HG02884 (cell line): ENCODE measurements at regions not wholly inside any gene's neighbourhood (a gene's known extent, or its start where the extent isn't known, plus 50 kb on each side); places are given as distances from the start of the nearest gene placed in this dataset.
"Not testable (repeated sequence)": the region's sequence is repeated elsewhere in the genome, so short reads cannot be mapped to it uniquely, and the experiment has no call there.

ENCODE experiments used
- ATAC-seq: cut with Tn5 transposase; IDR thresholded peaks from one replicate; pipeline ENCODE4 v1.9.1; 2021; ENCODE audit warnings: mild to moderate bottlenecking, moderate library complexity; ENCODE audit not compliant: unreplicated experiment

DNA sequence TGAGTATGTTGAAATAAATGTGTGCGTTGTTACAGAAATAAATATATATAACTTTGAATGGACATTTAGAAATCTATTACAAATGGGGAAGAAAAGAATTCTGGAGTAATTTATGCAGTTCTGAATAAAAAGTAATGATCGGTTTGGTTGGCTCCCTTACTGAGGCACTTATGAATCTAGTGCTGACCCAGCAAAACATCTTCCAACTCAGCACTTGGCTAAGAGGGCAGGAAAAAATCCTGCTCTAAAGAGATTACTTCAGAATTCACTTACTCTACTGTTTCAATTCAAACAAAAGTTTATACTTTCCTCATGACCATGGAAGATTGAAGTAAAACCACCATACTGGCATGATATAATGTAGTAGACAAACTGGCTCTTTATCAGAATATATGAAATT, 123.9 kb upstream of the RXFP1 start:
- no peak for ATAC-seq

DNA sequence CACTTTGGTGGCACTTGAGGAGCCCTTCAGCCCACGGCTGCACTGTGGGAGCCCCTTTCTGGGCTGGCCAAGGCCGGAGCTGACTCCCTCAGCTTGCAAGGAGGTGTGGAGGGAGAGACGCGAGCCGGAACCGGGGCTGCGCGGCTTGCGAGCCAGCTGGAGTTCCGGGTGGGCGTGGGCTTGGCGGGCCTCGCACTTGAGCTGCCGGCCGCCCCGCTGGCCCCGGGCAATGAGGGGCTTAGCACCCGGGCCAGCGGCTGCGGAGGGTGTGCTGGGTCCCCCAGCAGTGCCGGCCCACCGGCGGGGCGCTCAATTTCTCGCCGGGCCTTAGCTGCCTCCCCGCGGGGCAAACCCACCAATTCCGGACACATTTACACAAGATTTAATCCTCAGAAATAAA, 113.7 kb upstream of the RXFP1 start:
- ATAC-seq, result not testable (repeated sequence)

- no peak for ATAC-seq
Observed at GRCh38 chr4:158410272-158410671, 111.4 kb upstream of the RXFP1 start.

GRCh38 chr4:158411269-158411668, 110.4 kb upstream of the RXFP1 start:
- ATAC-seq, result no peak

GRCh38 chr4:158418679-158419078, 103.0 kb upstream of the RXFP1 start:
- ATAC-seq, result not testable (repeated sequence)

- ATAC-seq, result no peak
Observed at GRCh38 chr4:158420782-158421181, 100.9 kb upstream of the RXFP1 start.

DNA sequence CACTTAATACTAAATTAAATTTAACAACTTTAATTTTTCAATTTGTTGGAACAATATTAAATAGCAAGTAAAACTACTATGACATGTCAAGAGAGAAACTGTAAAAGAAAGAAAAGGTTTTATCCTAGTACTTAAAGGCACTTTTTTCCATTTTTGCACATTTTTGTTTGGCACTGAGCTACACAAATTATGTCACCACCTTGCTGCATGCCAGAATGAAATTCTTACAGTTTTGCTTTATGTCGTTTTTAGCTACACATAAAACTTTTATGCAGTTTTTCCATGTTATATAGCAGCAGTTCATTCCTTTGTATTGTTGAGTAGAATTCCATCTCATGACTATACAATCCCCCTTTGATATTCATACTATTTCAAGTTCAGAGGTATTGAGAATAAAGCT, 99.1 kb upstream of the RXFP1 start:
- no peak for ATAC-seq

DNA sequence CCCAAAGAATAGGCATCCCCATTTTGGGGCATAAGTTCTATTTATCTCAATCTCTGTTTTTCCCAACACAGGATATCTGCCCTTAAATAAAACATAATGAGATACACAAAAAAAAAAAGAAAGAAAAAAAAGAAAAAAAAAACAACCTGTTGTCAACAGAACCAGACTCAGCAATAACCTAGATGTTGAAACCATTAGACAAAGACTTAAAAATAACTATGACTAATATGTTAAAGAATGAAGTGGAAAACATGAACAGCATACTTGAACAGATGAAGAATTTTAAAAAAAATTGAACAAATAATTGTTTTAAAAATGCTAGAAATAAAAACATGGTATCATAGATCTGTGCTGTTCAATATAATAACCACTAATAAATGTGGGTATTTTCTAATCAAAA, 93.4 kb upstream of the RXFP1 start:
- ATAC-seq, result no peak

- ATAC-seq, result no peak
Observed at GRCh38 chr4:158442736-158443135, 78.9 kb upstream of the RXFP1 start.

- ATAC-seq, result no peak
Observed at GRCh38 chr4:158443731-158444130, 78.0 kb upstream of the RXFP1 start.

DNA sequence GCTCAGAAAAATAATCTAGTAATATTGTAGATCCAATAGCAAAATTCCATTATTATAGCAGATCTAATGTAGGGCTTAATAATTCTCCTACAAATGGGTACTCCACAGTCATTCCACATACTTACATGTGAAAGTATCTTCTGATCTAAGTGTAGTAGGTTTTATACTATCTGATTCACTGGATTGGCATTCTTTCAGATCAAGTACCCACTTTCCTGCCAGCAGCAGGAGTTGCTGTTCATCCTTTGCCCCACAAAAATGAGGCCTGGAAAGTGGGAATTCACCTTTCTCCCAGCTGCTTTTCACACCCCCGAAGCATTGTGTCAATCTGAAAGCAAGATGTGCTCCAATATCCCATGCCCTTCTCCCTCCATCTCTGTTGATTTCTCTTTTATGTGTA, 77.1 kb upstream of the RXFP1 start:
- ATAC-seq, result no peak

GRCh38 chr4:158446106-158446505, 75.6 kb upstream of the RXFP1 start:
- ATAC-seq, result no peak

GRCh38 chr4:158450741-158451140, 70.9 kb upstream of the RXFP1 start:
- ATAC-seq, result no peak

DNA sequence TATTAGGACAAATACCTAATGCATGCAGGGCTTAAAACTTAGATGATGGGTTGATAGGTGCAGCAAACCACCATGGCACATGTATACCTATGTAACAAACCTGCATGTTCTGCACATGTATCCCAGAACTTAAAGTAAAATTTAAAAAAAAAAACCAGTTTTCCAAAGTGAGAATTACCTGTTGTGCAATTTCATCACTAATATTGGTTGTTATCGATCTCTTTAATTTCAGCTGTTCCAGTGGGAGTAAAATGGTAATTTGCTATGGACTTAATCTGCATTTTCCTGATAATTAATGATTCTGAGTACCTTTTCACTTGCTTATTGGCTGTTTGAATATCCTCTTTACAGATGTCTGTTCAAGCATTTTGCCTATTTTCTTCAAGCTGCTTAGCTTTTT, 69.6 kb upstream of the RXFP1 start:
- not testable (repeated sequence) for ATAC-seq

GRCh38 chr4:158458271-158458895, 63.3 kb upstream of the RXFP1 start:
- no peak for ATAC-seq

- ATAC-seq, result no peak
Observed at GRCh38 chr4:158459085-158459820, 62.4 kb upstream of the RXFP1 start.

DNA sequence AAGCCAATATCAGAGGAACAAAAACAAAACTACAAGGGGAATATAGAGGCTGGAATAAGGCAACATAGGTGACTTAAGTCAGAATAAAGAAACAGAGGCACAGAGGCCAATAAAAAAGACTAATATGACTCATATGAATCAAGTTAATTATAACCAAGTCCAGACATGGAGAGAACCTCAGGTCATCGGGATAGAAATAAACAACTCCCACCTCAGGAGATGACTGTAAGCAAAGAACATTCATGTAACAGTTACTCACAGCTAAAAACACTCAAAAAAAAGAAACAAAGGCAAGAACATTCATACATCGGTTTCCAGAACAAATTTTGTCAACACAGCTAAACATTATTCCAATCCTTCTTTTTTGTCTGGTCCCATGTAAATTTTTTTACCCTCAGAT, 60.3 kb upstream of the RXFP1 start:
- no peak for ATAC-seq

- ATAC-seq, result no peak
Observed at GRCh38 chr4:158462611-158463010, 59.1 kb upstream of the RXFP1 start.
